ENCODE measurements at regions not wholly inside any gene's neighbourhood (a gene's known extent, or its start where the extent isn't known, plus 50 kb on each side); places are given as distances from the start of the nearest gene placed in this dataset.

DNA sequence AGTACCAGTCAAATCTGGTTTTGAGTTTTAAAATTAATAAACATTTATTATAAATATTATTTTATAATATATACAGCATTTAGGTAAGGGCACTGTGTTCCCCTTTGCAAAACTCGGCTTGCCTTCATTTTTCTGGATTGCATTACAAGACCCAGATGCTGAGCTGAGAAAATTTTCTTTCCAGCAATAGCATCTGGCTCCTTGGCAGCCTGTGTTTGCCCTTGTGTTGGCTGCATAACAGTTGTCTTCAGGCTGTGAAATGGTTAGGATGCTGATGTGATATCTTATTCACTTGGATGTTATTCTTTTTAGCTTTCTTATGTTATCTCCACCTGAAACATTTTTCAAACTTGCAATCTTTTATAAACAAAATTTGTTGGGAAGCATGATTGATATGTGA lies 784.4 kb downstream of the DACH1 start:
- DNase-seq (ENCODE audit: low spot score): no peak

DNA sequence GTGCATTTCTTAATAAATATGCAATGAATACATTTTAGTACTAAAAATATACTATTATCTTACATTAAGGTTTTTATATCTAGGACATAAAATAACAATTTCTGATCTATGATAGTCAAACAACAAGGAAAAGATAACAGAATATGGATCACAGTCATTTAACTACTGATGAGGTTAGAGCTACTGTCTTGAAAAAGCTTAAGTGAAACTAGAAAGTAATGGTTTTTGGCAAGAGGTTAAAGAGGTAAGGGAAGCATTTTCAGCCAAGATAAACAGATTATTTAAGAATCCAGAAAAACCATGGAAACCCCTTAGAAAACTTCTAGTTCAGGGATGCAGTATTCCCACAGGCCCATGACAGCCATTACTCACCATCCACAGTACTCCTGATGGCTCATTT lies 787.4 kb downstream of the DACH1 start:
- no peak for DNase-seq (ENCODE audit: low spot score)

DNA sequence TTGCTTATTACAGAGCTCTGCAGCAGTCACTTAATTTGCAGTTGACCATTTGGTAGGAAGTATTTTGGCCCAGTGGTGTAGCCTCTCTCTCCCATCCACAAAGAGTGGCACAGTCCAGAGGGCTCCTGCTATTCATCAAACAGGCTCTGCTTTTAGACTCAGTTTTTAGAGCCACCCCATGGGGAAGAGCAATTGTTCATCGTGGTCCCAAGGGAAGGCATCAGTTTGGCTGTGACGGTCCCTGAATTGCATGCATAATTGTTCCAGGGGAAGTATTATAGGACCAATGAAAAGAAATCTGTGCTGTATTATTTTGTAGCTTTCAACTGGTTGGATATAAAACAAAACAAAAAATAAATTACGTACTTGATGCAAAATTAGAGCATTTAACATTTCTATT lies 799.0 kb downstream of the DACH1 start:
- no peak for DNase-seq (ENCODE audit: low spot score)

DNA sequence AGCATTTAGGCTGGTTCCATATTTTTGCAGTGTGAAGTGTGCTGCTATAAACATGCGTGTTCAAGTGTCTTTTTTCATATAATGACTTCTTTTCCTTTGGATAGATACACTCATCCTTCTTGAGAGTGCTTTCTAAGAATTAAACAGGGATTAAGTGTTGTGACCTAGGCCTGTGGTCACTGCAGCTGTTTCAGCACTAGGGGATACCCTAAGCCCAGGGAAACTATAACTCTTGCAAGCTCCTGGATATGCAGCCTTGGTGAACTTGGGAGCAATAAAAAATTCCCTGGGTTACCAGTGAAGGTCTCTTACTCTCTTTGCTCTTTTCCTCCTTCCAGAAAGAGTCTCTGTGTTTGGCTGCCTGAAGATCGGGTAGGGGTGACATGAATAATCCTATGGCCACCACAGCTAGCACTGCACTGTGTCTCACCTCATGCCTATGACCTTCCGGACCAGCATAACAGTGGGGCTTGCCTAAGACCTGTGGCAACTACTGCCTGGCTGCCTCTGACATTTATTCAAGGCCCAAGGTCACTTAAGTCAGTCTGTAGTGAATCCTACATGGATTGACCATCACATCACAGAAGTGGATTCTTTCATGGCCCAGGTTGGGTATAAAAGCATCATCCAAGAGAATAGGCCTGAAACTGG lies 799.7 kb downstream of the DACH1 start:
- DNase-seq (ENCODE audit: low spot score): peak; percentile 9

DNA sequence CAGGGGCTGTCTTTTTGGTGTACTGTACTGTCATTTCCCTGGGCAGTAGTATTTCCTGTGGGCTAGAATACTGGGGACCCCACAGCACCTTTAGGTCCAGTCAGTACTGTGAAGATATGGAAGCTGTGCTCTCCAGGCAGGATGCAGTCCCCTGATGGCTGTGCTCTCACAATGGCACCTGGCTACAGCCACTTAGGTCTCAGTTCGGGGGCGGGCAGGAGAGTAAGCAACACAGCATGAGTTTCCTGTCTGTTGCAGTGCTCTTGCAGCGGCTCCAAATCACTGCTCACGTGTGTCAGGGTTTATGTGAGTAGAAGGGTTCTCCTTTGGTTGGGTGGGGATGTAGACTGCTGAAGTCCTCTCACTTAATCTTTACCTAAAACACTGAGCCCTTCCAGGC lies 810.4 kb downstream of the DACH1 start:
- DNase-seq (ENCODE audit: low spot score): peak; percentile 26

- no peak for DNase-seq (ENCODE audit: low spot score)
Measured at GRCh38 chr13:71055644-71056043, 811.4 kb downstream of the DACH1 start.

DNA sequence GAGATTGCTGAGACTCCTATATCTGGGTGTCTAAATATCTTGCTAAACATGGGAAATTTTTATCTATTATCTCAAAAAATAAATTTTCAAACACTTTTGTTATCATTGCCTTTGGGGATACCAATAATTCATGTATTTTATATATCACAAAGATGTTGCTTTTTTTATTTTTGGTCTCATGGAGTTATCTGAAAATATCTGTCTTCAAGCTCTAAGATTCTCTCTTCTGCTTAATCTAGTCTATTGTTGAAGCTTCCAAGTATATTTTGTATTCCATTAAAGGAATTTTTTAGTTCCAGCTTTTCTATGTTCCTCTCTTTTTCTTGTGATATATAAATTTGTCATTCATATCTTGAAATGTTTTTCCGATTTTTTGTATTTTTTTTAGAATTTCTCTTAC lies 812.0 kb downstream of the DACH1 start:
- DNase-seq (ENCODE audit: low spot score): no peak

DNA sequence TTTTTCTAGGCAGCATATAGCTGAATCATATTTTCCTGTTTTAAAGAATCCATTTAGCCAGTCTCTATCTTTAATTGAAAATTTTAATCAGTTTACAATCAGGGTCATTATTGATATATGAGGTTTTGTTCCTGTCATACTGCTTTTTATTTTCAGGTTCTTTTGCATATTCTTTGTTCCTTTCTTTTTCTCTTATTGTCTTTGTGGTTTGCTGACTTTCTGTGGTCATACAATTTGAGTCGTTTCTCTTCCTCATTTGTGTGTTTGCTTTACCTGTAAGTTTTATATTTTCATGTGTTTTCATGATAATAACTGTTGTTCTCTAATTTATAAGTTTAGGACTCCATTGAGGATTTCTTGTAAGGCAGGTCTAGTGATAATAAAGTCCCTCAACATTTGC lies 812.6 kb downstream of the DACH1 start:
- no peak for DNase-seq (ENCODE audit: low spot score)

DNA sequence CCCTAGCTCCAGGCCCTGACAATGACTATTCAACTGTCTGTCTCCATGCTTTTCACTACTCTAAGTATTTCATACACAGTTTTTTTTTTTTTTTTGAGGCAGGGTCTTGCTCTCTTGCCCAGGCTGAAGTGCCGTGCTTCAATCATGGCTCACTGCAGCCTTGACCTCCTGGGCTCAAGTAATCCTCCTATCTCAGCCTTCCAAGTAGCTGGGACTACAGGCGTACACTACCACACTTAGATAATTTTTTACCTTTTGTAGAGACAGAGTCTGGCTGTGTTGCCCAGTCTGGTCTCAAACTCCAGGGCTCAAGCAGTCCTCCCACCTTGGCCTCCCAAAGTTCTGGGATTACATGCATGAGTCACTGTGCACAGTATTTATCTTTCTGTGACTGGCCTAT lies 815.4 kb downstream of the DACH1 start:
- no peak for DNase-seq (ENCODE audit: low spot score)

DNA sequence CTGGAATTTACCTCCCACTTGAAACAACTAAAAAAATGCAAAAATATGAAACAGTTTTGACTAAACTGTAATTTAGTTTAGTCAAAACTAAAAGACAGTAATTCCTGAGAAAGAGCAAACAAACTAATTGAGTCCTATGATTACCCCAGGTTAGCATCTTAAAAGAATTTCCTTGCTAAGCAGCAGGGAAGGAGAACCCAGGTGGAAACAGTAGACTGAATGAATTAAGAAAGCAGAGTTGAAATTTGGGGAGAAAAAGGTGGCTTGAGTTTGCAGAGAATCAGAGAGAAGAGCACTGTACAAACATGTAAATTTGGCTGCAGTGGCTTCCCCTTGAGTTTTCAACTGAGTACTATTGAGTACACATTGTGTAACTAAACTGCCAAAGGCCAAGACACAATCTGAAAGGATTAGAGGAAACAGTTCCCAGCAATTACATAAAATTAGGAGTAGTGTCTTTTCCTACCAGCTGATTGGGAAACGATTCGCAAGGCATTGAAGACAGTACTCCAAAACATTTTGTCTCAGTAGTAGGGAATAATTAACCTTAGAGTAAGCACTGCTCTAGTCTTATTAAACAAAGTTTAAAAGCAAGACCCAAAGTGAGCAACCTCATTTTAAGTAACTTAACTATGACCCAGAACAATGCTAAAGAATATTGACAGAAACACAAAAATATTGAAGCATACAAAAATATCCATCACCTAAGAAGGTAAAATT lies 820.5 kb downstream of the DACH1 start:
- DNase-seq (ENCODE audit: low spot score): no peak

GRCh38 chr13:71045101-71045500 lies 821.9 kb downstream of the DACH1 start:
- no peak for DNase-seq (ENCODE audit: low spot score)

GRCh38 chr13:71039440-71039839 lies 827.6 kb downstream of the DACH1 start:
- DNase-seq (ENCODE audit: low spot score): no peak

DNA sequence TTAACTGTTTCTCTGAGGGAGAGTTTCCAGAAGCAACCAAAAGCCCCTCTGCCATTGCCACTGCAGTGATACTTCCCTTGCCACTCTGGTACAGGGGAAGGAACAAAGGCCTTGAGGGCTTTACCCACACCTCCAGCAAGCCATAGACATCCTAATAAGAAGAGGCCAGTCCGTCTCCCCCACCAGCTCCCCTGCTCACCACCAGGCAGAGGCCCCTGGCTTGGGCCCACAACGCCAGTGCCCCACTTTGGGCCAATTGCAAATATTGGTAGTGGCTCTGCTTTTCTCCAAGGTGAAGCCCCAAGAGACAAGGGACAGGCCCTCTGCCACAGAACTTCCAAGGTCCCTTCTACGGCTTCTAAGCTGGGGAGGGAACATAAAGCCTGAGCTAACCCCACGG lies 833.0 kb downstream of the DACH1 start:
- DNase-seq (ENCODE audit: low spot score): no peak

GRCh38 chr13:71033026-71033425 lies 834.0 kb downstream of the DACH1 start:
- no peak for DNase-seq (ENCODE audit: low spot score)

- no peak for DNase-seq (ENCODE audit: low spot score)
Measured at GRCh38 chr13:71030784-71031183, 836.2 kb downstream of the DACH1 start.

DNA sequence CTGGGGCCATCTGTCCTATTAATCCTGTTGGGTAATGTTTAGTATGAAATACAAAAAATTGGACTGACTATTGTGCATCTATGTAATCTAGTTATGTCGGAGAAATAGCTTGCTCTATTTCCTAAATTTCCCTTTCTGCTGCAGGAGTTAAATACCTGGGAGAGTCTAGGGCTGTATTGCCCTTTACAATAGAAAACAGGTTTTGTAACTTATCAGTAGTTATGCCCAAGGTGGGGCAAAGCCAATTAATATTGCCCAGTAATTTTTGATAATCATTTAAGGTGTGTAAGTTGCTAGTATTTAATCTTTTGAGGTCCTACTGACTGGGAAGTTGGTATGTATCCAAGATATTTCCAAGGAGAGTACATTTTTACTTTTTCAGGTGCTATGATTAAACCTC lies 838.1 kb downstream of the DACH1 start:
- DNase-seq (ENCODE audit: low spot score): no peak

DNA sequence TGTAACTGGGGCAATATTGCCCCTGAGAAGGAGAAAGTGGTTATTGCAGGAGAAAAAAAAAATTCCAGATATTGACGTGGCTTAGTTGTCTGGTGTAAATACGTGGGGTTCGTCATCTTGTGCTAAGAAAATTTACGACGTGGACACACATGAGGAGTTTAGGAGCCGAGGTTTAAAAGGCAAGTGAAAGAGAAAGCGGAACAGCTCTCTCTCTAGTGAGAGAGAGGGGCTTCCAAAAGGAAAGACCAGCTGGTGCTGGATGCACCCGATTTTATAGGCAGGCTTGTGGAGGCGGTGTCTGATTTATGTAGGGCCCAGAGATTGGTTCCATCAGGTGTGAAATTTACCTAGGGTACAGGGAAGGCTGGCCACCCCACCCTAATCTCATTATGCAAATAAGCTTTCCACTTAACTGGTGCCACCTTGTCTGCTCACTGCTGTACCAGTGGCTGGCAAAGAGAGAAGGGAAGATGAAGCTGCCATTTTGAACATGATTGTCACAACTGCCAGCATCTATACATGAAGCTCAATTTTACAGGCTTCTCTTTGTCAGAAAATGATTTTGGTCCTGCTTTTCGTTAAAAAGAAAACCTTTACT lies 845.1 kb downstream of the DACH1 start:
- no peak for DNase-seq (ENCODE audit: low spot score)

- DNase-seq (ENCODE audit: low spot score): no peak
Measured at GRCh38 chr13:71018995-71019394, 848.0 kb downstream of the DACH1 start.

DNA sequence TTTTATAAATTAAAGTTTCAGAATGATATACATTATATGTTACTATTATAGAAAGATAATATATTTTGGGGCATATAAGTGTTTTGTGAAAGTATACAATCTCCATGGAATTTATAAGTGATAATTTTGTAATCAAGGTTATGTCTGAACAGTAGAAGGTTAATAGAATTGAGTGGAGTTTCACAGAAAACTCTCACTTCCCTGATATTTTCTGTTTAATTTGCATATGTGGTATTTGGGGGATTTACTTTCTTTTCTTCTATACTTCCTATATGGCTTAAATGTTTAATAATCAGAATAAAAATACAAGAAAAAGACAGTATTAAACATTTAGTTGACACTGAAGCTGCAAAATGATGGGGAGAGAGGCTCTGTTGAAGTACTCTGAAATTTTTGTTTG lies 848.5 kb downstream of the DACH1 start:
- no peak for DNase-seq (ENCODE audit: low spot score)

GRCh38 chr13:71017607-71018006 lies 849.4 kb downstream of the DACH1 start:
- DNase-seq (ENCODE audit: low spot score): no peak

DNA sequence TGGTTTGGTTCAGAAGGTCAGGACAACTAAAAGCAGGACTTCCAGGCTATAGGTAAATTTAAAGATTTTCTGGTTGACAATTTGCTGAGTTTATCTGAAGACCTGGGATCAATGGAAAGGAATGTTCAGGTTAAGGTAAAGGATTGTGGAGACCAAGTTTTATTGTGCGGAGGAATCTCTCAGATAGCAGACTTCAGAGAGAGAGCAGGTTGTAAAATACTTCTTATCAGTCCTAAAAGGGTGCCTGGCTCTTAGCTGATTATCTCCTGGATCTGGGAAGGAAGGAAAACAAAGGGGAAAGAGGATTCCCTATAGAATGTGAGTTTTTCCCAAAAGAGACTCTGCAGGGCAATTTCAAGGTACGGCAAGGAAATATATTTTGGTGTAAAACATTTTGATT lies 851.5 kb downstream of the DACH1 start:
- no peak for DNase-seq (ENCODE audit: low spot score)

DNA sequence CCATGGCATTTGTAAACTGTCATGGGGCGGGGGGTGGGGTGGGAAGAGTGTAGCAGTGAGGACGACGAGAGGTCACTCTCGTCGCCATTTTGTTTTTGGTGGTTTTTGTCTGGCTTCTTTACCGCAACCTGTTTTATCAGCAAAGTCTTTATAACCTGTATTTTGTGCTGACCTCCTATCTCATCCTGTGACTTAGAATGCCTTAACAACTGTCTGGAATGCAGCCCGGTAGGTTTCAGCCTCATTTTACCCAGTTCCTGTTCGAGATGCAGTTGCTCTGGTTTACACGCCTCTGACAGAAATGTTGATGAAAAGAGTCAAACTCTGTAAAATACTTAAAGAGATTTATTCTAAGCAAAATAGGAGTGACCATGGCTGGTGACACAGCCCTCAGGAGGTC lies 852.0 kb downstream of the DACH1 start:
- DNase-seq (ENCODE audit: low spot score): no peak

GRCh38 chr13:71005919-71006318 lies 861.1 kb downstream of the DACH1 start:
- DNase-seq (ENCODE audit: low spot score): no peak

GRCh38 chr13:70995338-70995737 lies 871.7 kb downstream of the DACH1 start:
- DNase-seq (ENCODE audit: low spot score): no peak
